ENCODE measurements at regions not wholly inside any gene's neighbourhood (a gene's known extent, or its start where the extent isn't known, plus 50 kb on each side); places are given as distances from the start of the nearest gene placed in this dataset.
"Not testable (repeated sequence)": the region's sequence is repeated elsewhere in the genome, so short reads cannot be mapped to it uniquely, and the experiment has no call there.

GRCh38 chr2:149799013-149799705 lies 211.6 kb upstream of the MMADHC start:
- in situ Hi-C loops (cut with HindIII; ENCODE audit: low pct_ligation_motif_present, low pct_unique_long_range_greater_than_20kb, low sequenced_read_pairs), result no loop called here
- DNase-seq, result peak; percentile 37

GRCh38 chr2:149797030-149797429 lies 209.5 kb upstream of the MMADHC start:
- DNase-seq, result no peak
- in situ Hi-C loops (cut with HindIII; ENCODE audit: low pct_ligation_motif_present, low pct_unique_long_range_greater_than_20kb, low sequenced_read_pairs), result no loop called here

GRCh38 chr2:149789549-149789948 lies 202.0 kb upstream of the MMADHC start:
- DNase-seq, result no peak
- in situ Hi-C loops (cut with HindIII; ENCODE audit: low pct_ligation_motif_present, low pct_unique_long_range_greater_than_20kb, low sequenced_read_pairs), result no loop called here

- in situ Hi-C loops (cut with HindIII; ENCODE audit: low pct_ligation_motif_present, low pct_unique_long_range_greater_than_20kb, low sequenced_read_pairs), result no loop called here
- no peak for DNase-seq
Observed at GRCh38 chr2:149787206-149787605, 199.6 kb upstream of the MMADHC start.

- in situ Hi-C loops (cut with HindIII; ENCODE audit: low pct_ligation_motif_present, low pct_unique_long_range_greater_than_20kb, low sequenced_read_pairs), result no loop called here
- no peak for DNase-seq
Observed at GRCh38 chr2:149783284-149783683, 195.7 kb upstream of the MMADHC start.

- in situ Hi-C loops (cut with HindIII; ENCODE audit: low pct_ligation_motif_present, low pct_unique_long_range_greater_than_20kb, low sequenced_read_pairs), result no loop called here
- DNase-seq, result no peak
Observed at GRCh38 chr2:149782572-149782971, 195.0 kb upstream of the MMADHC start.

GRCh38 chr2:149781263-149781808 lies 193.8 kb upstream of the MMADHC start:
- in situ Hi-C loops (cut with HindIII; ENCODE audit: low pct_ligation_motif_present, low pct_unique_long_range_greater_than_20kb, low sequenced_read_pairs), result no loop called here
- DNase-seq, result no peak

- DNase-seq, result no peak
- in situ Hi-C loops (cut with HindIII; ENCODE audit: low pct_ligation_motif_present, low pct_unique_long_range_greater_than_20kb, low sequenced_read_pairs), result no loop called here
Observed at GRCh38 chr2:149773006-149773405, 185.4 kb upstream of the MMADHC start.

- in situ Hi-C loops (cut with HindIII; ENCODE audit: low pct_ligation_motif_present, low pct_unique_long_range_greater_than_20kb, low sequenced_read_pairs), result no loop called here
- DNase-seq, result no peak
Observed at GRCh38 chr2:149768320-149768799, 180.8 kb upstream of the MMADHC start.

- peak; percentile 46 for DNase-seq
- in situ Hi-C loops (cut with HindIII; ENCODE audit: low pct_ligation_motif_present, low pct_unique_long_range_greater_than_20kb, low sequenced_read_pairs), result no loop called here
Observed at GRCh38 chr2:149767516-149767974, 180.0 kb upstream of the MMADHC start.

GRCh38 chr2:149766339-149766738 lies 178.8 kb upstream of the MMADHC start:
- in situ Hi-C loops (cut with HindIII; ENCODE audit: low pct_ligation_motif_present, low pct_unique_long_range_greater_than_20kb, low sequenced_read_pairs), result no loop called here
- DNase-seq, result no peak

GRCh38 chr2:149765636-149766035 lies 178.1 kb upstream of the MMADHC start:
- DNase-seq, result no peak
- in situ Hi-C loops (cut with HindIII; ENCODE audit: low pct_ligation_motif_present, low pct_unique_long_range_greater_than_20kb, low sequenced_read_pairs), result no loop called here

GRCh38 chr2:149765003-149765402 lies 177.4 kb upstream of the MMADHC start:
- in situ Hi-C loops (cut with HindIII; ENCODE audit: low pct_ligation_motif_present, low pct_unique_long_range_greater_than_20kb, low sequenced_read_pairs), result no loop called here
- no peak for DNase-seq

GRCh38 chr2:149763358-149763757 lies 175.8 kb upstream of the MMADHC start:
- no peak for DNase-seq
- in situ Hi-C loops (cut with HindIII; ENCODE audit: low pct_ligation_motif_present, low pct_unique_long_range_greater_than_20kb, low sequenced_read_pairs), result no loop called here

GRCh38 chr2:149761611-149762010 lies 174.0 kb upstream of the MMADHC start:
- in situ Hi-C loops (cut with HindIII; ENCODE audit: low pct_ligation_motif_present, low pct_unique_long_range_greater_than_20kb, low sequenced_read_pairs), result no loop called here
- DNase-seq, result no peak

GRCh38 chr2:149759382-149759781 lies 171.8 kb upstream of the MMADHC start:
- DNase-seq; in situ Hi-C loops (cut with HindIII; ENCODE audit: low pct_ligation_motif_present, low pct_unique_long_range_greater_than_20kb, low sequenced_read_pairs): not testable (repeated sequence)

GRCh38 chr2:149754722-149755121 lies 167.1 kb upstream of the MMADHC start:
- in situ Hi-C loops (cut with HindIII; ENCODE audit: low pct_ligation_motif_present, low pct_unique_long_range_greater_than_20kb, low sequenced_read_pairs); DNase-seq: not testable (repeated sequence)

GRCh38 chr2:149747456-149747855 lies 159.9 kb upstream of the MMADHC start:
- in situ Hi-C loops (cut with HindIII; ENCODE audit: low pct_ligation_motif_present, low pct_unique_long_range_greater_than_20kb, low sequenced_read_pairs), result no loop called here
- no peak for DNase-seq

- in situ Hi-C loops (cut with HindIII; ENCODE audit: low pct_ligation_motif_present, low pct_unique_long_range_greater_than_20kb, low sequenced_read_pairs), result no loop called here
- no peak for DNase-seq
Observed at GRCh38 chr2:149745396-149746230, 158.0 kb upstream of the MMADHC start.

Measured in ACHN (cell line).